K562 (cell line): ENCODE measurements at regions not wholly inside any gene's neighbourhood (a gene's known extent, or its start where the extent isn't known, plus 50 kb on each side); places are given as distances from the start of the nearest gene placed in this dataset.

ENCODE experiments used
- ATAC-seq: fragments of 200-7000 bp; cut with Tn5 transposase; 3 replicates; pipeline ENCODE4 v1.9.1; 2020; ENCODE audit warnings: moderate library complexity
- BruUV-seq: library from RNA; stranded (reverse); fragments of 400-500 nt; replicated peaks from 2 replicates; lab custom pipeline; 2021; lab: Mats Ljungman, UMichigan
- CTCF ChIA-PET: fragments of 300-600 bp; formaldehyde crosslinking; extraction: SDS; loops from one replicate; lab custom pipeline; 2021; ENCODE audit warnings: low intra/inter-chr PET ratio; lab: Yijun Ruan, JAX
- POLR2A ChIA-PET: fragments of 300-600, 350-650 bp; sonication (Branson Sonifier 250); formaldehyde crosslinking; extraction: SDS; loops from one replicate; lab custom pipeline; 2021; ENCODE audit warnings: antibody characterized with exemption, inconsistent platforms; lab: Yijun Ruan, JAX
- DNase-seq, 4 experiments: peaks; one replicate each; pipeline versions ENCODE4 v3.0.0 to v3.0.0-alpha.2; 2011 to 2018; ENCODE audit warnings: low spot score in 3 of 4, mixed read lengths in 3 of 4; ENCODE audit errors: extremely low read depth in 1 of 4
- FAIRE-seq: peaks from 2 replicates; lab custom pipeline; 2011; peaks lifted over from hg19 to GRCh38; lab: Jason Lieb, UNC
- H2AFZ ChIP-seq: 2 replicates; pipeline ENCODE4 v1.6.0; 2011; ENCODE audit warnings: low read depth, low read length, control low read depth, inconsistent platforms
- H3K27ac ChIP-seq: fragments of 200-600 bp; 3 replicates; pipeline ENCODE4 v1.8.0; 2011; ENCODE audit warnings: low read depth, mild to moderate bottlenecking, control low read depth, inconsistent platforms, low read length, moderate library complexity, mixed read lengths; ENCODE audit errors: extremely low read depth
- H3K27me3 ChIP-seq, 2 experiments: fragments of 300-600 bp in 1 of 2; 2 replicates in 1 of 2; 3 replicates in 1 of 2; pipeline versions ENCODE4 v1.6.0 to v1.8.0; 2011; ENCODE audit warnings: inconsistent platforms in 2 of 2, low read length in 2 of 2, mild to moderate bottlenecking in 1 of 2, mixed read lengths in 1 of 2, moderate library complexity in 1 of 2; ENCODE audit not compliant: control insufficient read depth in 2 of 2, insufficient read depth in 2 of 2
- H3K36me3 ChIP-seq: fragments of 300-600 bp; 3 replicates; pipeline ENCODE4 v1.8.0; 2011; ENCODE audit warnings: mild to moderate bottlenecking, low read length, inconsistent platforms; ENCODE audit not compliant: control insufficient read depth, insufficient read depth
- H3K4me1 ChIP-seq, 2 experiments: fragments of 200-600 bp in 1 of 2; replicated peaks in 1 of 2; 2 replicates in 1 of 2; 3 replicates in 1 of 2; pipeline versions ENCODE4 v1.5.1 to v1.8.0; 2011; ENCODE audit warnings: inconsistent platforms in 2 of 2, low read length in 2 of 2, mild to moderate bottlenecking in 1 of 2, mixed read lengths in 1 of 2, moderate library complexity in 1 of 2; ENCODE audit not compliant: control insufficient read depth in 2 of 2, insufficient read depth in 2 of 2
- H3K4me2 ChIP-seq: 2 replicates; pipeline ENCODE4 v1.6.1; 2011; ENCODE audit warnings: low read length, control low read depth, inconsistent platforms, mixed read lengths; ENCODE audit not compliant: insufficient read depth
- H3K4me3 ChIP-seq: fragments of 200-600 bp; sonication (generic), shearing (Covaris generic); 2 replicates; pipeline ENCODE4 v1.5.1; 2016; ENCODE audit warnings: control low read depth, inconsistent platforms
- H3K79me2 ChIP-seq: fragments of 200-600 bp; 3 replicates; pipeline ENCODE4 v1.8.0; 2011; ENCODE audit warnings: low read length, inconsistent platforms; ENCODE audit not compliant: control insufficient read depth, insufficient read depth
- H3K9ac ChIP-seq, 2 experiments: 2 replicates each; pipeline versions ENCODE4 v1.6.0 to v1.6.1; 2011; ENCODE audit warnings: low read depth in 2 of 2, low read length in 2 of 2, control low read depth in 1 of 2, inconsistent platforms in 1 of 2, mild to moderate bottlenecking in 1 of 2, mixed read lengths in 1 of 2; ENCODE audit not compliant: insufficient read depth in 1 of 2
- H3K9me1 ChIP-seq: one replicate; pipeline ENCODE4 v1.6.0; 2011; ENCODE audit warnings: inconsistent platforms, mild to moderate bottlenecking, low read length, moderate library complexity; ENCODE audit not compliant: control insufficient read depth, insufficient read depth
- H3K9me3 ChIP-seq: replicated peaks from 2 replicates; pipeline ENCODE4 v1.5.1; 2011; ENCODE audit warnings: low read depth, low read length, inconsistent platforms; ENCODE audit not compliant: control insufficient read depth, insufficient read depth
- H4K20me1 ChIP-seq: replicated peaks from 2 replicates; pipeline ENCODE4 v1.6.1; 2011; ENCODE audit warnings: low read length, inconsistent platforms, mixed read lengths; ENCODE audit not compliant: control insufficient read depth, insufficient read depth
- DPF2 ChIP-seq: fragments of 450-650 bp; IDR thresholded peaks from 2 replicates; pipeline ENCODE4 v1.6.1; 2016
- GATAD2B ChIP-seq: fragments of 450-650 bp; IDR thresholded peaks from 2 replicates; pipeline ENCODE4 v1.6.1; 2017; ENCODE audit warnings: mild to moderate bottlenecking, borderline replicate concordance
- HDAC1 ChIP-seq, 2 experiments: fragments of 450-650 bp; IDR thresholded peaks; 2 replicates each; pipeline ENCODE4 v1.6.1; 2016 to 2017; ENCODE audit warnings: inconsistent platforms in 1 of 2, mild to moderate bottlenecking in 1 of 2, moderate library complexity in 1 of 2
- LARP7 ChIP-seq: fragments of 450-650 bp; IDR thresholded peaks from 2 replicates; pipeline ENCODE4 v1.6.1; 2016
- RBBP5 ChIP-seq: fragments of 200-600 bp; sonication (generic); IDR thresholded peaks from 2 replicates; pipeline ENCODE4 v1.6.1; 2012; ENCODE audit warnings: borderline replicate concordance, mild to moderate bottlenecking, low read length, control low read depth, inconsistent platforms; ENCODE audit not compliant: insufficient read depth, poor library complexity, severe bottlenecking
- SETDB1 ChIP-seq: IDR thresholded peaks from one replicate; pipeline ENCODE4 v1.6.1; 2012; ENCODE audit warnings: low read length, control low read depth, inconsistent platforms
- SRSF3 ChIP-seq: fragments of 200-400 bp; formaldehyde crosslinking; IDR thresholded peaks from 2 replicates; pipeline ENCODE4 v1.6.1; 2016; ENCODE audit warnings: mild to moderate bottlenecking, low read length, moderate library complexity; ENCODE audit not compliant: insufficient read depth
- ZFPM2 ChIP-seq: fragments of 250-450 bp; sonication (Bioruptor Pico); IDR thresholded peaks from 2 replicates; pipeline ENCODE4 v1.5.1; 2022; ENCODE audit warnings: mild to moderate bottlenecking
- ZNF165 ChIP-seq: fragments of 250-450 bp; sonication (Bioruptor Pico); IDR thresholded peaks from 2 replicates; pipeline ENCODE4 v1.4.0; 2020; ENCODE audit warnings: borderline replicate concordance
- WGBS: fragments of 100-300 bp; shearing (Covaris generic); methylation state at CpG from one replicate; pipeline ENCODE4 v1.1.6; 2016; ENCODE audit warnings: low coverage, mixed read lengths; ENCODE audit not compliant: insufficient coverage; ENCODE audit errors: missing lambda C conversion rate; 5-methylcytosine and 5-hydroxymethylcytosine counted together
- in situ Hi-C: fragments of 300-500 bp; cut with MboI; formaldehyde crosslinking; loops from 4 replicates; pipeline ENCODE4 v1.15.0; 2018; ENCODE audit warnings: inconsistent platforms, mixed read lengths
- intact Hi-C: fragments of 100-400 bp; cut with micrococcal nuclease; formaldehyde crosslinking; loops from 2 replicates; pipeline ENCODE4 v1.14.2; 2022
- TF ChIP-seq, protein P1 (sequence below): sonication (generic); formaldehyde crosslinking; IDR thresholded peaks from 2 replicates; pipeline ENCODE4 v1.8.0; 2022; ENCODE audit warnings: mild to moderate bottlenecking, missing genetic modification reagents

DNA sequence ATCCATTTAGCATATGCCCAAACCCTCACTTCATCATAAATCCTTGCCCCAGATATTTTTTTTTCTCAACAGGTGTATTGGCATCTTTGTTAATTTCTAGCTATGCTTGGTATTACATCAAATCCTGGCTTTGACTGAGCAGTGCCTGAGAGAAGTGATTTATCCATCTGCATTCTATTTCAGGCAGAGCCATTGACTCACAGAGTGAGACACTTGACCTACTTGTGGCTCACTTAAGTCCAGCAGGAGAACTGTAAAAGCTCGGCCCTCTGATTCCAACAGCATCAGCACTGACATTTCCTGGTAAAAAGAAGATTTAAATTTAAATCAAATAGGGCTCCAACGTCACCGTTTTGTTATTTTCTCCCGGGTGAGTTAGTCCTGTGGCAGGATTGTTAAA is 93.4 kb downstream of the PLK2 start:
- no peaks in the 10 kb centered on the region for H4K20me1 ChIP-seq
- POLR2A ChIA-PET = interaction anchor here (0.6 kb wide), 1 partner anchor 303 kb away, joined by 3 read pairs; no protein-coding TSS in a partner anchor
- WGBS = 11% methylated on average over 4 of the region's 4 CpGs
- in situ Hi-C loops = no loop called here
- H3K9ac ChIP-seq = no peak overlapping the region
- H3K4me1 ChIP-seq = peaks cover 0 to 3% of the 10 kb centered on the region in 2 experiments; a peak in 1 of 5 replicates
- no TSS peak for BruUV-seq
- H3K36me3 ChIP-seq = no peaks in the 10 kb centered on the region
- TF ChIP-seq RBBP5 (no peak), ZNF165 (CRISPR knock-in tag) (no peak), GATAD2B (no peak), LARP7 (no peak), SRSF3 (no peak), ZFPM2 (CRISPR knock-in tag) (no peak), SETDB1 (no peak), DPF2 (no peak), HDAC1 (IDR thresholded peaks at IDR 0.05) (no peak)
- TF ChIP-seq, protein P1, sequence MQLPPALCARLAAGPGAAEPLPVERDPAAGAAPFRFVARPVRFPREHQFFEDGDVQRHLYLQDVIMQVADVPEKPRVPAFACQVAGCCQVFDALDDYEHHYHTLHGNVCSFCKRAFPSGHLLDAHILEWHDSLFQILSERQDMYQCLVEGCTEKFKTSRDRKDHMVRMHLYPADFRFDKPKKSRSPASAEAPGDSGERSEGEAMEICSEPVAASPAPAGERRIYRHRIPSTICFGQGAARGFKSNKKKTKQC = no peak
- no peak for DNase-seq
- H3K79me2 ChIP-seq = no peaks in the 10 kb centered on the region
- H3K4me3 ChIP-seq = no peak overlapping the region
- H3K9me3 ChIP-seq = no peaks in the 10 kb centered on the region
- CTCF ChIA-PET = no interaction called here
- no peaks in the 10 kb centered on the region for H3K27me3 ChIP-seq
- no peak overlapping the region for H3K27ac ChIP-seq
- ATAC-seq = no peak
- no peak for FAIRE-seq
- H3K9me1 ChIP-seq = no peaks in the 10 kb centered on the region
- no peak overlapping the region for H2AFZ ChIP-seq
- H3K4me2 ChIP-seq = no peak overlapping the region
- intact Hi-C loops = no loop called here
